H1 (cell line): ENCODE measurements at regions not wholly inside any gene's neighbourhood (a gene's known extent, or its start where the extent isn't known, plus 50 kb on each side); places are given as distances from the start of the nearest gene placed in this dataset.

ENCODE experiments used
- CTCF ChIA-PET: fragments of 300-600 bp; sonication (Branson Sonifier 250); formaldehyde crosslinking; loops from one replicate; lab custom pipeline; 2021; ENCODE audit not compliant: partially characterized antibody; lab: Charles Lee
- POLR2A ChIA-PET: fragments of 300-600 bp; sonication (Branson Sonifier 250); formaldehyde crosslinking; loops from one replicate; lab custom pipeline; 2021; ENCODE audit warnings: inconsistent platforms; ENCODE audit not compliant: partially characterized antibody; lab: Charles Lee
- DNase-seq, 2 experiments: peaks; one replicate each; pipeline versions ENCODE4 v3.0.0 to v3.0.0-alpha.2; 2010 to 2022; ENCODE audit warnings: low spot score in 2 of 2, low read depth in 1 of 2, mixed read lengths in 1 of 2
- FAIRE-seq: peaks from 2 replicates; lab custom pipeline; 2011; peaks lifted over from hg19 to GRCh38; lab: Jason Lieb, UNC
- H2AFZ ChIP-seq: 2 replicates; pipeline ENCODE4 v1.8.1; 2012; ENCODE audit warnings: low read length, inconsistent platforms
- H2AK5ac ChIP-seq: 2 replicates; pipeline ENCODE4 v1.6.1; 2013; ENCODE audit warnings: low read depth, low read length
- H2BK120ac ChIP-seq: replicated peaks from 2 replicates; pipeline ENCODE3; 2013; ENCODE audit warnings: low read depth, low read length, inconsistent platforms
- H2BK12ac ChIP-seq: 2 replicates; pipeline ENCODE4 v1.6.1; 2013; ENCODE audit warnings: low read depth, low read length
- H2BK15ac ChIP-seq: 2 replicates; pipeline ENCODE4 v1.6.1; 2013; ENCODE audit warnings: low read length
- H2BK20ac ChIP-seq: 2 replicates; pipeline ENCODE4 v1.6.1; 2013; ENCODE audit warnings: low read length
- H2BK5ac ChIP-seq: 2 replicates; pipeline ENCODE4 v1.6.1; 2013; ENCODE audit warnings: low read depth, low read length
- H3K14ac ChIP-seq: 2 replicates; pipeline ENCODE4 v1.6.1; 2013; ENCODE audit warnings: inconsistent platforms; ENCODE audit not compliant: insufficient read length
- H3K18ac ChIP-seq: 2 replicates; pipeline ENCODE4 v1.6.1; 2013; ENCODE audit warnings: low read length; ENCODE audit errors: extremely low read depth
- H3K23ac ChIP-seq: 2 replicates; pipeline ENCODE4 v1.6.1; 2013; ENCODE audit warnings: inconsistent platforms; ENCODE audit not compliant: insufficient read length
- H3K23me2 ChIP-seq: 2 replicates; pipeline ENCODE4 v1.6.1; 2013; ENCODE audit warnings: low read depth, low read length
- H3K27ac ChIP-seq: 2 replicates; pipeline ENCODE4 v1.6.1; 2011; ENCODE audit warnings: low read depth, low read length, inconsistent platforms
- H3K27me3 ChIP-seq, 4 experiments: replicated peaks in 1 of 4; 1 replicate in 1 of 4; 2 replicates in 3 of 4; pipeline versions ENCODE4 v1.6.1 to v1.8.1; 2011 to 2013; ENCODE audit warnings: low read length in 3 of 4, mild to moderate bottlenecking in 3 of 4, inconsistent platforms in 2 of 4, mixed read lengths in 2 of 4, moderate library complexity in 1 of 4; ENCODE audit not compliant: control insufficient read depth in 3 of 4, insufficient read depth in 3 of 4; ENCODE audit errors: extremely low read depth in 1 of 4
- H3K36me3 ChIP-seq, 4 experiments: 2 replicates each; pipeline versions ENCODE4 v1.6.1 to v1.8.1; 2011 to 2013; ENCODE audit warnings: mild to moderate bottlenecking in 4 of 4, low read length in 3 of 4, moderate library complexity in 2 of 4, control low read depth in 1 of 4, inconsistent platforms in 1 of 4; ENCODE audit not compliant: insufficient read depth in 4 of 4, control insufficient read depth in 2 of 4
- H3K4ac ChIP-seq: replicated peaks from 2 replicates; pipeline ENCODE3; 2013; ENCODE audit warnings: low read length, low read depth, mixed read lengths, inconsistent platforms; ENCODE audit not compliant: insufficient read length
- H3K4me1 ChIP-seq, 4 experiments: replicated peaks in 1 of 4; 1 replicate in 1 of 4; 2 replicates in 3 of 4; pipeline versions ENCODE4 v1.6.1 to v1.8.1; 2011 to 2013; ENCODE audit warnings: low read length in 3 of 4, inconsistent platforms in 2 of 4, mixed read lengths in 1 of 4; ENCODE audit not compliant: insufficient read depth in 4 of 4, control insufficient read depth in 3 of 4
- H3K4me2 ChIP-seq, 2 experiments: 2 replicates each; pipeline versions ENCODE4 v1.6.1 to v1.8.1; 2011 to 2013; ENCODE audit warnings: low read depth in 2 of 2, low read length in 2 of 2, control low read depth in 1 of 2, inconsistent platforms in 1 of 2, mild to moderate bottlenecking in 1 of 2; ENCODE audit not compliant: insufficient read depth in 1 of 2
- H3K4me3 ChIP-seq, 4 experiments: fragments of 200-600, 300-600 bp in 1 of 4; sonication (generic), shearing (Covaris generic), sonication (Bioruptor Twin) in 1 of 4; 2 replicates each; pipeline versions ENCODE4 v1.5.1 to v1.8.1; 2011 to 2016; ENCODE audit warnings: low read length in 4 of 4, low read depth in 3 of 4, control low read depth in 2 of 4, inconsistent platforms in 2 of 4, mild to moderate bottlenecking in 2 of 4, mixed read lengths in 1 of 4, moderate library complexity in 1 of 4; ENCODE audit not compliant: insufficient read depth in 2 of 4; ENCODE audit errors: extremely low read depth in 1 of 4
- H3K56ac ChIP-seq: replicated peaks from 2 replicates; pipeline ENCODE3; 2013; ENCODE audit warnings: low read depth, mild to moderate bottlenecking, mixed read lengths, low read length, inconsistent platforms; ENCODE audit not compliant: insufficient read length
- H3K79me1 ChIP-seq: 2 replicates; pipeline ENCODE4 v1.6.1; 2013; ENCODE audit warnings: low read depth, low read length, control low read depth
- H3K79me2 ChIP-seq, 2 experiments: 2 replicates each; pipeline versions ENCODE4 v1.6.1 to v1.8.1; 2012 to 2013; ENCODE audit warnings: low read length in 2 of 2, mild to moderate bottlenecking in 2 of 2, inconsistent platforms in 1 of 2; ENCODE audit not compliant: insufficient read depth in 2 of 2, control insufficient read depth in 1 of 2
- H3K9ac ChIP-seq, 4 experiments: replicated peaks in 1 of 4; 1 replicate in 1 of 4; 2 replicates in 3 of 4; pipeline versions ENCODE4 v1.6.1 to v1.8.1; 2011 to 2013; ENCODE audit warnings: low read depth in 3 of 4, low read length in 3 of 4, control low read depth in 2 of 4, mild to moderate bottlenecking in 2 of 4, moderate library complexity in 2 of 4, inconsistent platforms in 1 of 4; ENCODE audit errors: extremely low read depth in 1 of 4
- H3K9me3 ChIP-seq, 2 experiments: 2 replicates each; pipeline versions ENCODE4 v1.6.1 to v1.8.1; 2012 to 2013; ENCODE audit warnings: mild to moderate bottlenecking in 2 of 2, moderate library complexity in 2 of 2, control low read depth in 1 of 2, inconsistent platforms in 1 of 2, low read depth in 1 of 2, low read length in 1 of 2, mixed read lengths in 1 of 2; ENCODE audit not compliant: insufficient read depth in 2 of 2
- H4K20me1 ChIP-seq, 2 experiments: replicated peaks in 1 of 2; 2 replicates each; pipeline versions ENCODE3 to v1.8.1; 2011 to 2013; ENCODE audit warnings: inconsistent platforms in 2 of 2, low read length in 2 of 2, mild to moderate bottlenecking in 1 of 2; ENCODE audit not compliant: insufficient read depth in 2 of 2, control insufficient read depth in 1 of 2
- H4K5ac ChIP-seq: 2 replicates; pipeline ENCODE4 v1.6.1; 2013; ENCODE audit warnings: low read length, low read depth, mixed read lengths, inconsistent platforms; ENCODE audit not compliant: insufficient read length
- H4K8ac ChIP-seq: 2 replicates; pipeline ENCODE4 v1.8.0; 2013; ENCODE audit warnings: mild to moderate bottlenecking, moderate library complexity, low read length, inconsistent platforms; ENCODE audit not compliant: insufficient read depth; ENCODE audit errors: extremely low read depth
- H4K91ac ChIP-seq: replicated peaks from 2 replicates; pipeline ENCODE3; 2013; ENCODE audit warnings: low read length, mixed read lengths, inconsistent platforms; ENCODE audit not compliant: insufficient read length
- BACH1 ChIP-seq: IDR thresholded peaks from 2 replicates; pipeline ENCODE4 v1.6.1; 2012; ENCODE audit warnings: low read length, improper control_type of control experiment
- CEBPB ChIP-seq: IDR thresholded peaks from 2 replicates; pipeline ENCODE4 v1.6.1; 2012; ENCODE audit warnings: low read depth, low read length
- CTCF ChIP-seq, 3 experiments: IDR thresholded peaks; 1 replicate in 2 of 3; 2 replicates in 1 of 3; pipeline versions ENCODE4 v1.5.1 to v1.6.1; 2011; ENCODE audit warnings: low read length in 3 of 3, mild to moderate bottlenecking in 3 of 3, inconsistent platforms in 2 of 3, low read depth in 1 of 3, moderate library complexity in 1 of 3; ENCODE audit not compliant: insufficient read depth in 1 of 3; ENCODE audit errors: control extremely low read depth in 1 of 3
- EZH2 ChIP-seq: fragments of 200-600 bp; sonication (generic); IDR thresholded peaks from 2 replicates; pipeline ENCODE4 v1.7.1; 2012; ENCODE audit warnings: low read depth, mild to moderate bottlenecking, moderate library complexity, low read length, inconsistent platforms; ENCODE audit not compliant: severe bottlenecking
- NRF1 ChIP-seq: IDR thresholded peaks from 2 replicates; pipeline ENCODE4 v1.6.1; 2011; ENCODE audit warnings: mild to moderate bottlenecking, low read depth, low read length, improper control_type of control experiment
- PHF8 ChIP-seq: fragments of 200-600 bp; sonication (generic); conservative IDR thresholded peaks from 2 replicates; pipeline ENCODE4 v1.7.1; 2012; ENCODE audit warnings: low read depth, mild to moderate bottlenecking, inconsistent platforms, low read length, moderate library complexity
- TAF1 ChIP-seq: IDR thresholded peaks from 2 replicates; pipeline ENCODE4 v1.6.1; 2011; ENCODE audit warnings: mild to moderate bottlenecking, low read depth, low read length
- TCF12 ChIP-seq: IDR thresholded peaks from 2 replicates; pipeline ENCODE4 v1.6.1; 2011; ENCODE audit warnings: low read depth, mild to moderate bottlenecking, low read length
- ZNF274 ChIP-seq: IDR thresholded peaks from 2 replicates; pipeline ENCODE4 v1.7.0; 2012; ENCODE audit warnings: low read length, borderline replicate concordance; ENCODE audit errors: extremely low read depth
- WGBS, 2 experiments: shearing (Covaris generic) in 1 of 2; methylation state at CpG; one replicate each; pipeline versions ENCODE4 v1.1.6 to v1.1.7; 2013 to 2015; ENCODE audit warnings: low lambda C conversion rate in 2 of 2, mixed read lengths in 2 of 2, inconsistent platforms in 1 of 2, low coverage in 1 of 2, missing lambda C conversion rate in 1 of 2; ENCODE audit not compliant: insufficient replicate concordance in 2 of 2, insufficient coverage in 1 of 2, insufficient read length in 1 of 2; ENCODE audit errors: extremely low coverage in 1 of 2, missing lambda C conversion rate in 1 of 2; 5-methylcytosine and 5-hydroxymethylcytosine counted together
- TF ChIP-seq, protein P1 (sequence below): IDR thresholded peaks from 2 replicates; pipeline ENCODE4 v1.6.1; 2012; ENCODE audit warnings: inconsistent platforms

- DNase-seq, result no peak
- Histone ChIP-seq H2BK5ac (no peak overlapping the region), H3K23ac (no peak overlapping the region), H2BK15ac (no peak overlapping the region), H2BK20ac (no peak overlapping the region), H3K18ac (no peak overlapping the region), H4K5ac (no peak overlapping the region), H2AFZ (no peak overlapping the region), H2BK12ac (no peak overlapping the region), H3K9ac (no peak overlapping the region), H3K56ac (no peak overlapping the region), H3K9me3 (no peaks in the 10 kb centered on the region), H3K79me2 (no peaks in the 10 kb centered on the region), H3K79me1 (no peaks in the 10 kb centered on the region), H3K4me3 (no peak overlapping the region), H3K23me2 (no peaks in the 10 kb centered on the region), H3K4ac (no peak overlapping the region), H2BK120ac (no peak overlapping the region), H2AK5ac (no peak overlapping the region), H3K14ac (no peak overlapping the region), H3K27me3 (no peaks in the 10 kb centered on the region), H3K36me3 (no peaks in the 10 kb centered on the region), H3K27ac (no peak overlapping the region), H3K4me2 (no peak overlapping the region), H4K8ac (no peak overlapping the region), H4K20me1 (no peaks in the 10 kb centered on the region), H3K4me1 (peaks cover 0 to 3% (median 2%) of the 10 kb centered on the region in 4 experiments; a peak in 4 of 7 replicates), H4K91ac (no peak overlapping the region)
- ChIA-PET CTCF (interaction anchor here (5.3 kb wide), 1 partner anchor 15 kb away, joined by 23 read pairs; no protein-coding TSS in a partner anchor), POLR2A (no interaction called here)
- FAIRE-seq, result no peak
- 64% methylated on average over 3 of the region's 3 CpGs; no CpG with 5 or more reads in 1 of the 2 experiments for WGBS, 2 experiments
- TF ChIP-seq TCF12 (no peak), ZNF274 (no peak), CTCF (IDR thresholded peaks at IDR 0.05; ENCODE audit: control extremely low read depth in 1 of 3, insufficient read depth in 1 of 3, low read depth in 1 of 3, low read length in 3 of 3) (no peak), CEBPB (no peak), EZH2 (no peak), TAF1 (no peak), NRF1 (no peak), BACH1 (no peak), PHF8 (no peak)
- TF ChIP-seq, protein P1, sequence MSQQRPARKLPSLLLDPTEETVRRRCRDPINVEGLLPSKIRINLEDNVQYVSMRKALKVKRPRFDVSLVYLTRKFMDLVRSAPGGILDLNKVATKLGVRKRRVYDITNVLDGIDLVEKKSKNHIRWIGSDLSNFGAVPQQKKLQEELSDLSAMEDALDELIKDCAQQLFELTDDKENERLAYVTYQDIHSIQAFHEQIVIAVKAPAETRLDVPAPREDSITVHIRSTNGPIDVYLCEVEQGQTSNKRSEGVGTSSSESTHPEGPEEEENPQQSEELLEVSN, result no peak
These were observed 480.7 kb upstream of the DPPA4 start for GRCh38 chr3:109818081-109818480.
